B cell (primary cell): ENCODE measurements at regions not wholly inside any gene's neighbourhood (a gene's known extent, or its start where the extent isn't known, plus 50 kb on each side); places are given as distances from the start of the nearest gene placed in this dataset.

Experiments
- ATAC-seq: fragments of 200-7000 bp; cut with Tn5 transposase; one replicate; pipeline ENCODE4 v1.10.0; 2021; ENCODE audit warnings: low read depth, mild to moderate bottlenecking, moderate number of reproducible peaks, moderate library complexity
- CTCF ChIA-PET: fragments of 350-600 bp; sonication (Branson Sonifier 250); formaldehyde crosslinking; loops from one replicate; lab custom pipeline; 2021; ENCODE audit warnings: antibody characterized with exemption, inconsistent platforms; lab: Charles Lee
- POLR2A ChIA-PET: fragments of 350-600 bp; sonication (Branson Sonifier 250); formaldehyde crosslinking; loops from one replicate; lab custom pipeline; 2021; ENCODE audit warnings: antibody characterized with exemption; lab: Charles Lee
- DNase-seq: peaks from one replicate; pipeline ENCODE4 v3.0.0; 2013
- H2AFZ ChIP-seq: 2 replicates; pipeline ENCODE4 v1.6.1; 2012; ENCODE audit warnings: mild to moderate bottlenecking, low read depth, low read length; ENCODE audit not compliant: insufficient read depth, poor library complexity, severe bottlenecking
- H3K27ac ChIP-seq, 2 donors: 1 replicate in 1 of 2; 2 replicates in 1 of 2; pipeline ENCODE4 v1.5.1; 2012 to 2013; ENCODE audit warnings: low read length in 2 of 2, mild to moderate bottlenecking in 2 of 2, moderate library complexity in 1 of 2
- H3K27me3 ChIP-seq, 4 experiments: fragments of 200-600 bp in 1 of 4; sonication (generic) in 1 of 4; replicated peaks in 1 of 4; 1 replicate in 2 of 4; 2 replicates in 2 of 4; pipeline versions ENCODE4 v1.6.1 to v1.7.0; 2013 to 2016; ENCODE audit warnings: low read length in 3 of 4, mild to moderate bottlenecking in 2 of 4, mixed read lengths in 1 of 4, moderate library complexity in 1 of 4; ENCODE audit not compliant: insufficient read depth in 4 of 4, control insufficient read depth in 3 of 4; ENCODE audit errors: control extremely low read depth in 1 of 4
- H3K36me3 ChIP-seq, 2 experiments: replicated peaks in 1 of 2; 1 replicate in 1 of 2; 2 replicates in 1 of 2; pipeline versions ENCODE4 v1.6.1 to v1.7.1; 2013; ENCODE audit warnings: low read length in 1 of 2; ENCODE audit not compliant: insufficient read depth in 2 of 2, control insufficient read depth in 1 of 2; ENCODE audit errors: control extremely low read depth in 1 of 2, extremely low read depth in 1 of 2
- H3K4me1 ChIP-seq, 2 donors: fragments of 200-600 bp in 1 of 2; sonication (generic) in 1 of 2; 1 replicate in 1 of 2; 2 replicates in 1 of 2; pipeline versions ENCODE4 v1.5.1 to v1.6.1; 2013 to 2017; ENCODE audit warnings: low read length in 2 of 2; ENCODE audit not compliant: control insufficient read depth in 2 of 2, insufficient read depth in 2 of 2
- H3K4me2 ChIP-seq: replicated peaks from 2 replicates; pipeline ENCODE3; 2012; ENCODE audit warnings: mild to moderate bottlenecking, low read depth, low read length; ENCODE audit not compliant: poor library complexity, severe bottlenecking
- H3K4me3 ChIP-seq, 5 experiments: fragments of 200-600 bp in 1 of 5; sonication (generic) in 1 of 5; 1 replicate in 3 of 5; 2 replicates in 2 of 5; pipeline versions ENCODE4 v1.5.1 to v1.7.0; 2011 to 2016; ENCODE audit warnings: low read length in 4 of 5, mild to moderate bottlenecking in 4 of 5, low read depth in 2 of 5, control low read depth in 1 of 5, moderate library complexity in 1 of 5; ENCODE audit not compliant: insufficient read depth in 1 of 5; ENCODE audit errors: control extremely low read depth in 1 of 5, extremely low read depth in 1 of 5
- H3K79me2 ChIP-seq: fragments of 200-600 bp; sonication (generic); one replicate; pipeline ENCODE4 v1.6.0; 2016; ENCODE audit warnings: low read length; ENCODE audit not compliant: control insufficient read depth, insufficient read depth
- H3K9ac ChIP-seq: fragments of 200-600 bp; sonication (generic); 2 replicates; pipeline ENCODE4 v1.6.1; 2017; ENCODE audit warnings: mild to moderate bottlenecking, low read length, moderate library complexity
- H3K9me3 ChIP-seq, 3 donors: one replicate each; pipeline versions ENCODE4 v1.6.1 to v1.7.1; 2013; ENCODE audit warnings: low read length in 2 of 3; ENCODE audit not compliant: control insufficient read depth in 2 of 3, insufficient read depth in 1 of 3; ENCODE audit errors: control extremely low read depth in 1 of 3
- H4K20me1 ChIP-seq: 2 replicates; pipeline ENCODE4 v1.6.0; 2012; ENCODE audit warnings: mild to moderate bottlenecking, low read length; ENCODE audit not compliant: insufficient read depth, control insufficient read depth, poor library complexity, severe bottlenecking
- H3K27ac Mint-ChIP-seq: one replicate; pipeline ENCODE4 v1.8.0; 2021; ENCODE audit warnings: mixed read lengths
- H3K27me3 Mint-ChIP-seq: one replicate; pipeline ENCODE4 v1.8.0; 2021; ENCODE audit warnings: mixed read lengths
- H3K4me1 Mint-ChIP-seq: one replicate; pipeline ENCODE4 v1.8.0; 2021; ENCODE audit warnings: mixed read lengths
- H3K4me3 Mint-ChIP-seq: one replicate; pipeline ENCODE4 v1.8.0; 2021; ENCODE audit warnings: mixed read lengths
- H3K9me3 Mint-ChIP-seq: one replicate; pipeline ENCODE4 v1.8.0; 2022; ENCODE audit warnings: mixed read lengths; ENCODE audit not compliant: insufficient read depth
- EZH2 ChIP-seq: IDR thresholded peaks from 2 replicates; pipeline ENCODE4 v1.6.1; 2012; ENCODE audit warnings: borderline replicate concordance, low read depth, mild to moderate bottlenecking, moderate library complexity, low read length; ENCODE audit not compliant: insufficient read depth, poor library complexity, severe bottlenecking
- WGBS: methylation state at CpG from one replicate; pipeline ENCODE4 v1.1.5; 2013; ENCODE audit warnings: missing lambda C conversion rate; ENCODE audit not compliant: insufficient coverage; 5-methylcytosine and 5-hydroxymethylcytosine counted together
- intact Hi-C: fragments of 100-400 bp; cut with micrococcal nuclease; formaldehyde crosslinking; loops from one replicate; pipeline ENCODE4 v1.10.0; 2022
- TF ChIP-seq, protein P1 (sequence below): fragments of 200-600 bp; IDR thresholded peaks from one replicate; pipeline ENCODE4 v1.8.0; 2022; ENCODE audit warnings: antibody characterized with exemption, mild to moderate bottlenecking

DNA sequence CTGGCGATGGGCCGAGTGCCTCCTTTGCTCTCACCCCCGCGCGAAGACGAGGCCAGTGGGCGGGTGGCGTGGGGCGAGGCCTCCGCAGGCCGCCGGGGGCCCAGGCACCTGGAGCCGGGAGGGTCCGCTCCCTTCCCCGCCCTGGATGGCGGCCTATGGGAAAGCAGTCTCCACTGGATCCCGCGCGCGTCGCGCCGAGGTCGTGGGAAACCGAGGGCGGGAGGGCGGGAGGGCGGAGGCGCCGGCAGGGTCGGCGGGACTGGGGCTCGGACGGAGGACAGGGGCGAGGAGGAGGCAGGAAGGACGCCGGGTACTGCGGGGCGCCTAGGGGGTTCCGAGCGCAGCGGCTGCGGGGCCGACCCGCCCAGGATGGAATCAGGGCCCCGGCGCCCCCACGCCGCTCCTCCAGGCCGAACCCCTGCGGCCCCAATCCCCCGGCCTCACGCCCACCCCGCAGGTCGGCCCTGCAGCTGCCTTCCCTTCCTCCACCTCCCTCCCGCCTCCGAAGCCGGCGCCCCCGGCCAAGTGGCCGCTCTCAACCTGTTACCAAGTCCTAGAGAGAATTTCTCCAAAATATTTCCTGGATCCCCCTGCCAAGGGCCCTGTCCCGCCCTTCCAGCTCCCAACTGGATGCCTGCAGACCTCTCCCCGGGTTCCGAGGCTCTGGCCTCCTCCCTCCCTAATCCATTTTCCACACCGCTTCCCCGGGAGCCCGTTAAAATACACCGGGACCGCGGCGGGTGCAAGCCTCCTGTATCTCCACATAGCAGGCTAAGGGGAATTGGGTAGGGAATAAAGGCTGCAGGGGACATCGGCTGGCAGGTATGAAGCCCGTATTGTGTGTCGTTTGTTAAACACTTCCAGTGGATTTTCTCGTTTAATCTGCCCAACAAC lies 146.3 kb downstream of the ERCC6L2 start:
- peaks cover 21% of the 10 kb centered on the region for H3K4me1 Mint-ChIP-seq
- H3K4me1 ChIP-seq = peaks cover 18 to 27% of the 10 kb centered on the region in 2 donors
- no peaks in the 10 kb centered on the region for H3K36me3 ChIP-seq
- H3K4me2 ChIP-seq = peak overlapping the region; percentile 80
- H3K4me3 Mint-ChIP-seq = peak overlapping the region; percentile 70
- intact Hi-C loops = no loop called here
- no peak for TF ChIP-seq EZH2
- TF ChIP-seq, protein P1, sequence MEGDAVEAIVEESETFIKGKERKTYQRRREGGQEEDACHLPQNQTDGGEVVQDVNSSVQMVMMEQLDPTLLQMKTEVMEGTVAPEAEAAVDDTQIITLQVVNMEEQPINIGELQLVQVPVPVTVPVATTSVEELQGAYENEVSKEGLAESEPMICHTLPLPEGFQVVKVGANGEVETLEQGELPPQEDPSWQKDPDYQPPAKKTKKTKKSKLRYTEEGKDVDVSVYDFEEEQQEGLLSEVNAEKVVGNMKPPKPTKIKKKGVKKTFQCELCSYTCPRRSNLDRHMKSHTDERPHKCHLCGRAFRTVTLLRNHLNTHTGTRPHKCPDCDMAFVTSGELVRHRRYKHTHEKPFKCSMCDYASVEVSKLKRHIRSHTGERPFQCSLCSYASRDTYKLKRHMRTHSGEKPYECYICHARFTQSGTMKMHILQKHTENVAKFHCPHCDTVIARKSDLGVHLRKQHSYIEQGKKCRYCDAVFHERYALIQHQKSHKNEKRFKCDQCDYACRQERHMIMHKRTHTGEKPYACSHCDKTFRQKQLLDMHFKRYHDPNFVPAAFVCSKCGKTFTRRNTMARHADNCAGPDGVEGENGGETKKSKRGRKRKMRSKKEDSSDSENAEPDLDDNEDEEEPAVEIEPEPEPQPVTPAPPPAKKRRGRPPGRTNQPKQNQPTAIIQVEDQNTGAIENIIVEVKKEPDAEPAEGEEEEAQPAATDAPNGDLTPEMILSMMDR = no peak
- DNase-seq (no peak), ATAC-seq (no peak)
- ChIA-PET POLR2A (no interaction called here), CTCF (no interaction called here)
- no peaks in the 10 kb centered on the region for H3K79me2 ChIP-seq
- H3K9me3 Mint-ChIP-seq = no peaks in the 10 kb centered on the region
- 2% methylated on average over 68 of the region's 75 CpGs for WGBS
- peaks cover 51% of the 10 kb centered on the region for H3K27me3 Mint-ChIP-seq
- H4K20me1 ChIP-seq = no peaks in the 10 kb centered on the region
- no peak overlapping the region for H3K27ac Mint-ChIP-seq
- H3K9ac ChIP-seq = peak overlapping the region; percentile 50
- H3K27me3 ChIP-seq = peaks cover 0 to 54% (median 25%) of the 10 kb centered on the region in 4 experiments
- H3K4me3 ChIP-seq = peak overlapping the region in 4 of 5 experiments; percentile 19 to 51 (median 31)
- H3K27ac ChIP-seq = no peak overlapping the region
- H3K9me3 ChIP-seq = peaks cover 0 to 11% (median 0%) of the 10 kb centered on the region in 3 donors
- no peak overlapping the region for H2AFZ ChIP-seq
